ENCODE measurements at regions not wholly inside any gene's neighbourhood (a gene's known extent, or its start where the extent isn't known, plus 50 kb on each side); places are given as distances from the start of the nearest gene placed in this dataset.

- no peak overlapping the region for H3K27ac ChIP-seq (replicated peaks)
- no peak overlapping the region for H3K4me3 ChIP-seq (replicated peaks; ENCODE audit: insufficient read depth, low read length)
- TF ChIP-seq GABPA (IDR thresholded peaks at IDR 0.05; ENCODE audit: low read depth) (no peak), POLR2AphosphoS5 (IDR thresholded peaks at IDR 0.05; ENCODE audit: low read depth) (no peak), CTCF (IDR thresholded peaks at IDR 0.05; ENCODE audit: insufficient read depth, low read length) (no peak), REST (IDR thresholded peaks at IDR 0.05; ENCODE audit: insufficient replicate concordance, low read depth) (no peak), SPI1 (IDR thresholded peaks at IDR 0.05; ENCODE audit: borderline replicate concordance, low read depth) (no peak)
- H3K27me3 ChIP-seq (ENCODE audit: insufficient read depth, poor library complexity, severe bottlenecking) = no peaks in the 10 kb centered on the region
- DNase-seq (ENCODE audit: low read depth in 1 of 2, low spot score in 1 of 2) = no peak
These were observed 91.5 kb upstream of the HS6ST1 start for GRCh38 chr2:128410035-128410757.

GRCh38 chr2:128410758-128411215 lies 92.1 kb upstream of the HS6ST1 start:
- TF ChIP-seq GABPA (IDR thresholded peaks at IDR 0.05; ENCODE audit: low read depth) (no peak), CTCF (IDR thresholded peaks at IDR 0.05; ENCODE audit: insufficient read depth, low read length) (no peak), SPI1 (IDR thresholded peaks at IDR 0.05; ENCODE audit: borderline replicate concordance, low read depth) (no peak), POLR2AphosphoS5 (IDR thresholded peaks at IDR 0.05; ENCODE audit: low read depth) (no peak), REST (IDR thresholded peaks at IDR 0.05; ENCODE audit: insufficient replicate concordance, low read depth) (no peak)
- Histone ChIP-seq H3K4me3 (replicated peaks; ENCODE audit: insufficient read depth, low read length) (no peak overlapping the region), H3K27me3 (ENCODE audit: insufficient read depth, poor library complexity, severe bottlenecking) (no peaks in the 10 kb centered on the region), H3K27ac (replicated peaks) (no peak overlapping the region)
- DNase-seq (ENCODE audit: low read depth in 1 of 2, low spot score in 1 of 2) = no peak

GRCh38 chr2:128411431-128411830 lies 92.8 kb upstream of the HS6ST1 start:
- no peak overlapping the region for H3K4me3 ChIP-seq (replicated peaks; ENCODE audit: insufficient read depth, low read length)
- H3K27me3 ChIP-seq (ENCODE audit: insufficient read depth, poor library complexity, severe bottlenecking) = no peaks in the 10 kb centered on the region
- TF ChIP-seq CTCF (IDR thresholded peaks at IDR 0.05; ENCODE audit: insufficient read depth, low read length) = no peak
- TF ChIP-seq SPI1 (IDR thresholded peaks at IDR 0.05; ENCODE audit: borderline replicate concordance, low read depth) = no peak
- TF ChIP-seq POLR2AphosphoS5 (IDR thresholded peaks at IDR 0.05; ENCODE audit: low read depth) = no peak
- TF ChIP-seq REST (IDR thresholded peaks at IDR 0.05; ENCODE audit: insufficient replicate concordance, low read depth) = no peak
- no peak for TF ChIP-seq GABPA (IDR thresholded peaks at IDR 0.05; ENCODE audit: low read depth)
- H3K27ac ChIP-seq (replicated peaks) = no peak overlapping the region
- DNase-seq (ENCODE audit: low read depth in 1 of 2, low spot score in 1 of 2) = no peak

All from HL-60 (cell line).